HG02870 (cell line): ENCODE measurements at regions not wholly inside any gene's neighbourhood (a gene's known extent, or its start where the extent isn't known, plus 50 kb on each side); places are given as distances from the start of the nearest gene placed in this dataset.

ENCODE experiments used
- ATAC-seq: cut with Tn5 transposase; IDR thresholded peaks from one replicate; pipeline ENCODE4 v1.9.1; 2021; ENCODE audit warnings: mild to moderate bottlenecking, moderate library complexity; ENCODE audit not compliant: unreplicated experiment

- ATAC-seq, result no peak
These were observed 386.8 kb downstream of the BCAT1 start for GRCh38 chr12:24561882-24562770.

DNA sequence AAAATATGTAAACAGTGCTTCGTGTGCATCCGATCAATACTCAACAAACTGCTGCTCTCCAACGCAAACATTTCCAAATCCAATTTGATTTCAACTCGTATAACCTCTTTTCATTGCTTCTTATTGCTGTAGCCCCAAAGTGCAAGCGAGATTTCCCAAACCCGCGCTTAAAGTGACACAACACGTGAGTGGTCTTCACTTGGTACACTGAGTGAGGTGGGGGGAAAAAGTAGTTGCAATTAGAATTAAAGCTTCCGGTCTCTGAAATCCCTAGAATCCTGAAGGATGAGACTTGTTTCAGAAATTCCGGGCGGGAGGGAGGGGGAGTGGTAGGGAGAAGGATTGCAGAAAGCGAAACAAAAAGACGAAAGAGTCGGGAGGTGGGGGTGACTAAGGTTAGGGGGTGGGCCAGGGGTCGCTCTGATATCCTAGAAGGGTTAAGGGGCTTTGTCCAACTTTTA, 387.5 kb downstream of the BCAT1 start:
- ATAC-seq, result no peak

GRCh38 chr12:24560831-24561271, 388.1 kb downstream of the BCAT1 start:
- ATAC-seq, result no peak

- no peak for ATAC-seq
These were observed 388.6 kb downstream of the BCAT1 start for GRCh38 chr12:24560192-24560775.

GRCh38 chr12:24557738-24558137, 391.2 kb downstream of the BCAT1 start:
- ATAC-seq, result no peak

DNA sequence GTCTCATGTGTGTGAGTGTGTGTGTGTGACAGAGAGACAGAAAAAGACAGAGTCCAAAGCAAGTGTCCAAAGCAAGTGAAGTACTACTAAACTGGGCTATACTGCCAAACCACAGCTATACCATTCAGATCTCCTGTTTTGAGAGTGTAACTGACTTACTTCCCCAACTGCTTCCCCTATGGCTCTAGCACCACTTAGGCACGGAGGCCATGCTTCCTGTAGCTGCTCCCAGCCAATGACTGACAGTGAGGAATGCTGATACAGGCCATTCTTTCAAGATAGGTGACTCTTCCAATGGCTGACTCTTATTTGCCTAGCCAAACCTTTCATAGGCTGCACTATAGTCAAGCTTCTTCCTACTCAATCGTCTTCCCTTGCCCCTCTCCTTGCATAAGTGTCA, 393.2 kb downstream of the BCAT1 start:
- ATAC-seq, result no peak

- ATAC-seq, result no peak
These were observed 394.1 kb downstream of the BCAT1 start for GRCh38 chr12:24554612-24555295.

DNA sequence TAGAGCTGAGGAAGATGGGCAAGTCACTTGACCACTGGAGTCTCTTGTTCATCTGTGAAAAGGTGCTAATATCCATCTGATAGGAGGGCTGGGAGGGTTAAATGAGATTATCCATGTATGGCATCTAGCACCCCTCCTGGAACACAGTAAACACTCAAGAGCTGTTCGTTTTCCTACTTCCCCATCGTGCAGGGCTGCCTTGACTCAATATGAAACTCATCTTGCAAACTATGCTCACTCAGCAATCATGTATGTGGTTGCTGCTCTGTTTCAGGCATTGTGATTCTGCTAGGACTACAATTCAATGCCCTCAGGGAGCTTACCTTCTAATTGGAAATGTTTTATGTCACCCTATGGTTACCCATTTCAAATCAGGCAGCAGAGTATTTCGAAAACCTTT, 395.6 kb downstream of the BCAT1 start:
- ATAC-seq, result no peak

DNA sequence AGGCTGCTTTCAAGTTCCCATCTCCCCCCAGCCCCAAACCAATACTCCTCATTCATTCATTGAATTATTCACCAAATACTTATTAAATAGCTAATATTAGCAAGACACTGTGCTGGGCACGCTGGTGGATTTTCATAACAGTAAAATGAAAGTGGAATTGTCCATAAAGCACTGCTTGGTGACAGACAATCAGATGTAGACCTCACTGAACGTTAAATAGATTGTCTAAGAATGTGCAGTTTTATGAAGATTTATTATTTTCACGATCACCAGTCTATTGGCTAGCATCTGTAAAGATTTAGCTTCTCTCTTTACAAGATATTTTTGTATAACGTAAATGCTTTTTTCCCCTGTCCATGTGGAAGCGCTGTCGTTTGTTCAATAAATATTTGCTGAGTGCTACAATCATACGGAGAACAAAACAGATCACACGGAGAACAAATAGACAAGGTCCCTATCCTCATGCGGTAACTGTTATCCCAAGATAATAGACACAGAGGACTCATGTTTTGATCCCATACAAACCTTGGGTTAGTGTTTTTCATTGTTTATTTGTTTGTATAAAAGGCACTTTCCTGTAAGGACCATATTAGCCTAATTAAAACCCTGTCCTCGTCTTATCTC, 397.6 kb downstream of the BCAT1 start:
- ATAC-seq, result no peak

DNA sequence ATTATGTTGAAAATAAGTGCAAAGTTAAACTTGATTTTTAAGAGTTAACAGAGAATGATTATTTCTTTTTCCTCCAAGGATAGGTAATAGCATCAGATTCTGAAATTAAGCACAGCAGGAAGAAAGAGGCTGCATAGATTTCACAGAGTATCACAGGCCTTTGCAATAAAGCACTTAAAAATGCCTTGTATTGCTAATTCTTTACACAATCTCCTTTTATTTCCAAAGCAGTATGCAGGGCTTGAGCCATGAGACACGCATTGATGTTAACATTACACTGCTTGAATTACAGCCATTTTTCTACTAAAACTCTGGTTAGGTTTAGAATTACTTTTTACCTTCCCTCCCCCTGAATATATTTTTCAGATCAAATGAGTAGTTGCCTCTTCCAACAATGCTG, 398.3 kb downstream of the BCAT1 start:
- ATAC-seq, result no peak

DNA sequence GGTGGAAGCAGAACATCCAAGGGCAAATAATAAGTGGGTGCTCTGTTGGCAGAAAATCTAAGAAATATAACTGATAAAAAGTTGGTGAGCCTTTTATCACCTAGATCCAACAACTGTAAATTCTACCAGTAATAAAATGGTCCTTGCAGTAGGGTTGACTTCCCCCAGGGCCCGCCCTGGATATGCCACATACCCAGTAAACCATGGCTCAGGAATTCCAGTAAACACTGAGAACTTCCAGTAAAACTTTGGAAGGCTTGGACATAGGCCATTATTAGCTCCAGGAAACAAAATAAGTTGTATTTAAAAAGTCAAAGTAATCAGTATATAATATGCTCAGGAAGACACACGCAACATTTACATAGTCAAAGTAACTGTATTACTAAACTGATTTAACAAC, 402.2 kb downstream of the BCAT1 start:
- no peak for ATAC-seq

DNA sequence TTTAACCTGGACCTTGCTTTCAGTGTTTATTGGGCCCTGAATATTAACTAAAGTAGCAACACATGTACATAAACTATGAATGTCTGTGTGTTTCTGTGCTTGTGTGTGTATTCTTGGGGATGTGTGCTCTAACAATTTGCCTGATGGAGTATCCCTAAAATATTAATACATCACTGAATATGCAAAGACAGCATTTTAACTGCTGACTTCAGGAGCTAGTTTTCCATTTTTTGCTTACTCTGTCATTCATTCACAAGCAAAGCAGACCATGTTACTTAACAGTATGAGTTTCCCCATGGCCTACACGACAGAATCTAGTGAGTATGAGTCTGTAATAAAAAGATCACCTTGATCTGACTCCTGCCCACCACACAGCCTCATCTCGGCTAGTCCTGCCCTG, 402.8 kb downstream of the BCAT1 start:
- no peak for ATAC-seq

DNA sequence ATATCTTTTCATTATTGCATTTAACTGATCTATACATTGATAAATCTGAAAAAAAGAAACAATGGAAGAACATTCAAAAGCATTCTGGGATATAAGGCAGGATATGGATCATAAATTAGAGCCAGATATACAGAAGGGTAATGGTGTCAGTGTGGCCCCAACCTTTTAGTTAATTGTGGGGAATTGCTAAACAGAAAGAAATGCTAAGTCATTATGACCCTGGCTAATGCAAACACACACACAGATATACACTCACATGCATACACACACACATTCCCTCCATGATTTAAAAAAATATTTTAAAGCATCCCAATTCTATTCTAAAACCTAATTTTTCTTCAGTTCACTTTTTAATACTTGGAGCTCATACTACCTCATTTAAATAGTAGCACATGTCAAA, 404.5 kb downstream of the BCAT1 start:
- ATAC-seq, result no peak

DNA sequence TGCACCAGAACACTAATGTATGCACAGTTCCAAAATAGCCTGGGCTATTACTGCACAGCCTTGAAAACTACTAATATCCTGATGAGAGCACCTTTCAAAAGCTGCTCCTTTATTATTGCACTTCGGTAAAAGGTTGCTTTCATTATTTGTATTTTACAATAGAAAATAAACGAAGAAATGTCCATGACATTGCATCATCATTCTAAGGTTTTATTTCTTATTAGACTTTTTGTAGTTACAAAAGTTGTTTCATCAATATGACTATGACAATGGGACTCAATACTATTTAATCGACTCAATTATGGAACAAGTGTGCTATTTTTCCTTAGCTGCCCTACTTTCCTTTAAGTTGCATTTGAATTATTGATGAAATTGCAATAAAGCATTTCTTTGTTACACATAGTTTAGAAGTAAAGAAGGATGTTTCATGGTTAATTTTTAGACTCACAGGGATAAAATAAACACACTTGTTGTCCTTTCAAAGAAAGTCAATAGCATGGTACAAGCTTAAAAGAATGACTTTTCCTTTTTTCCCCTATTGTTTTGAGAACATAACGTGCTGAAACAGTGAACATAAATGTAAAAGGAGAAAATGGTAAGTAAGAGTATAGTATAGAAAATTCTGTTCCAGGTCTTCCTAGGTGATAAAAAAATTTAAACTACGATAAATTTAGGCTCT, 407.6 kb downstream of the BCAT1 start:
- ATAC-seq, result no peak

- ATAC-seq, result no peak
These were observed 409.3 kb downstream of the BCAT1 start for GRCh38 chr12:24539646-24540045.

DNA sequence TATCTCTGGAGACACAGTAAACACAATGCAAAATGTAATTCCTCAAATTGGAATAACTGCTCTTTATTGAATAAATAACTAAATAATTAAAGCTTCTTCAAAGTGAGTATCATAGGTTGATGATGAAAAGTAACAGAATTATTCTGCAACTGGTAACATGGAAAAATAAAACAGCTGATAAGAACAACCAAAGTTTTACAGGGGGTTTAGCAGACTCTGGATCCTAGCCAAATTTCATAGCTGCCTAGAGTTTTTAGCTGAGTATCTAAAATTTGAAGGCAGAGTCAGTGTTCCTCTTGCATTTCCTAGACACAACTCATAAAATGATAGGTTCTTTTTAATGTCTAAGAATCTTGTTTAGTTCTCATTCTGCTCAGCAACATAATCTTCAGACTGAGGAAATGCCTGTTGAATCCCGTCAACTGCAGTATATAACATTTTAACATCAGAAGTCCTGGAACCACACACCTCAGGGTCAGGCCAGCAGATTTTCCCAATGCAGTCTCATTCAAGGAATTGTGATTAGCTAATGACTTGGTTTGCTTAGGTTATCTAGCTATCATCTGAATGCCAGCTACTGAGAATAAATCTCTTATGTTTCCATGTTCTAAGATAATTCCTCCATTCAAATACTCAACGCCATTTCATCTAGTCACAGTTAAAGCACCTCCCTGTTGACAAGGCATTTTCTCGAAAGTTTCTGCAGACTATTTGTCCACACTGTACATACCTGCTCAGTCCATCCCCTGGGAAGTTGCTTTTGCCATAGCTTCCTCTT, 411.6 kb downstream of the BCAT1 start:
- no peak for ATAC-seq

- no peak for ATAC-seq
These were observed 413.4 kb downstream of the BCAT1 start for GRCh38 chr12:24535334-24536069.

GRCh38 chr12:24534622-24535021, 414.3 kb downstream of the BCAT1 start:
- ATAC-seq, result no peak

- ATAC-seq, result no peak
These were observed 415.1 kb downstream of the BCAT1 start for GRCh38 chr12:24533716-24534352.
